HG03060 (cell line): ENCODE measurements at regions not wholly inside any gene's neighbourhood (a gene's known extent, or its start where the extent isn't known, plus 50 kb on each side); places are given as distances from the start of the nearest gene placed in this dataset.
"Not testable (repeated sequence)": the region's sequence is repeated elsewhere in the genome, so short reads cannot be mapped to it uniquely, and the experiment has no call there.

Source experiments
- ATAC-seq: cut with Tn5 transposase; IDR thresholded peaks from one replicate; pipeline ENCODE4 v1.9.1; 2021; ENCODE audit warnings: low read depth, moderate number of reproducible peaks; ENCODE audit not compliant: unreplicated experiment

DNA sequence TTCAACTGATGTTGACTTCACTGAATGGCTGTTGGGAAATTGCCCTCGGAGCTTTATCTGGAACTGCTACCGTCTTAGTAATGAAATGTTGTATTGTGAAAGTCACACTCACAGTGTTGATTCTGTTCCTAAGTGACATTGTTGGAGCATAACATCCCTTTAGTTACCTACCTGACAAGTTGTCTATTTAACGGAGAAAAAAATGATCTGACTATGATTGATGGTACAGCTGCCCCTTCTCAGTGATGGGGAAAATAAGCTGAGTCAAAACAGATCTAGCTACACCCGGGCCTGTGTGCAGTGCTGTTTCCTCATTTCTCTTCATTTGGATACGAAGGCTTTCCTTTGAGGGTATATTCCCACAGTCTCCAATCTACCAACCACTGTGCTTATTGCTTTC lies 472.3 kb upstream of the BRINP3 start:
- no peak for ATAC-seq

GRCh38 chr1:190957565-190957964 lies 479.9 kb upstream of the BRINP3 start:
- ATAC-seq, result no peak

DNA sequence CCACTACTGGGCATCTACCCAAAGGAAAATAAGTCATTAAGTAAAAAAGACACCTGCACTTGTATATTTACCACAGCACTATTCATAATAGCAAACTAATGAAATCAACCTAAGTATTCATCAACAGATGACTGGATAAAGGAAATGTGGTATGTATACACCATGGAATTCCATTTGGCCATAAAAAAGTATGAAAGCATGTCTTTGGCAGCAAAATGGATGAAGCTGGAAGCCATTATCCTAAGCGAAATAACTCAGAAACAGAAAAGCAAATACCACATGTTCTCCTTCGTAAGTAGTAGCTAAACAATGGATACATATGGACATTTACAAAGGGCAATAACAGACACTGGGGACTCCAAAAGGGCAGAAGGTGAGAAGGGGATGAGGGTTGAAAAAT lies 485.7 kb upstream of the BRINP3 start:
- no peak for ATAC-seq

- ATAC-seq, result no peak
These were observed 498.2 kb upstream of the BRINP3 start for GRCh38 chr1:190975827-190976226.

GRCh38 chr1:191002768-191003167 lies 525.1 kb upstream of the BRINP3 start:
- ATAC-seq, result no peak

DNA sequence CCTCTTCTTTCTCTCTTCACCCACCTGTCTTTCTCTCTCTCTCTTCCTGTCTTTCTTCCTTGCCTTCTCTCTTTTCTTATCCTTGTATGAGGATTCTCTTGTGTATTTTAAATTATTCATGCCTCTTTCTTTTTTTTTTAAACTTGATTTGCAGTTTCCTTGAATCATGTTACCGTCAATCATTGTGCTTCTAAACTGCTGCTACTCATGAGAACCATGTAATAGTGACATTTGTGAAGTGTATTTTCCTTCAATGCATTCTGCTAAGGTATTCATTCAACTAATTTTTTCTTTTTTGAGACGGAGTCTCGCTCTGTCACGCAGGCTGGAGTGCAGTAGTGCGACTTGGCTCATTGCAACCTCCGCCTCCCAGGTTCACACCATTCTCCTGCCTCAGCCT lies 539.1 kb upstream of the BRINP3 start:
- no peak for ATAC-seq

DNA sequence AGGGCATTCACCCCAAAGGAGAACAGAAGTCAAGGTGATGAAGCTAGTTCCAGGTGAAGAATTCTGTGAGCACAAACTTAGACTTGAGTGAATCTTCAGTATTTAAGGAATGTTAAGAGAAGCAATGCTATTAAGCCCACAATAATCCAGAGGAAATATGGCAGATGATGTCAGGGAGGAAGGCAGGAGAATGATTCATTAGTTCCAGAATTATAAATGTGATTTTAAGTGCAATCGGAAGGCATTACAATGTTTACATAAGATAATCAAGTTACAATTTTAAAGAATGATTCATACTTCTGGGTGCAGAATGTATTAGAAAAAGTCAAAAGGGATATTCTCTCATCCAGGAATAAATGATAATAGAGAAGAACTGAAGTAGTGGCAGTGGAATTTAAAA lies 545.2 kb upstream of the BRINP3 start:
- ATAC-seq, result no peak

DNA sequence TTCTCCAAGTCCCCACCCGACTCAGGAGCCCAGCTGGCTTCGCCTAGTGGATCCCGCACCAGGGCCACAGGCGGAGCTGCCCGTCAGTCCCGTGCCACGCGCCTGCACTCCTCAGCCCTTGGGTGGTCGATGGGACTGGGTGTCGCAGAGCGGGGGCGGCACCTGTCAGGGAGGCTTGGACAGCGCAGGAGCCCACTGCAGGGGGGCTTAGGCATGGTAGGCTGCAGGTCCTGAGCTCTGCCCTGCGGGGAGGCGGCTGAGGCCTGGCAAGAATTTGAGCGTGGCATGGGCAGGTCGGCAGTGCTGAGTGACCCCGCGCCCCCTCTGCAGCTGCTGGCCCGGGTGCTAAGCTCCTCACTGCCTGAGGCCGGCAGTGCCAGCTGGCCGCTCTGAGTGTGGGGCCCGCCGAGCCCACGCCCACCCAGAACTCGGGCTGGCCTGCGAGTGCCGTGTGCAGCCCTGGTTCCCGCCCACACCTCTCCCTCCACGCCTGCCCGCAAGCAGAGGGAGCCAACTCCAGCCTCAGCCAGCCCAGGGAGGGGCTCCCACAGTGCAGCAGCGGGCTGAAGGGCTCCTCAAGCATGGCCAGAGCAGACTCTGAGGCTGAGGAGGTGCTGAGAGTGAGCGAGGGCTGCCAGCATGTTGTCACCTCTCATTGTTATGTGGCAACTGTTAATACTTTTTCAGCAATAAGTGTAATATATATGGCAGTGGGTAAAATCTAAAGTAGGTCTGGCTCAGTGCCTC lies 548.4 kb upstream of the BRINP3 start:
- ATAC-seq, result no peak

- no peak for ATAC-seq
These were observed 549.2 kb upstream of the BRINP3 start for GRCh38 chr1:191026828-191027227.

GRCh38 chr1:191034132-191034531 lies 556.5 kb upstream of the BRINP3 start:
- no peak for ATAC-seq

GRCh38 chr1:191043066-191043465 lies 565.4 kb upstream of the BRINP3 start:
- ATAC-seq, result no peak

- no peak for ATAC-seq
These were observed 572.1 kb upstream of the BRINP3 start for GRCh38 chr1:191049781-191050180.

GRCh38 chr1:191052888-191053287 lies 575.2 kb upstream of the BRINP3 start:
- ATAC-seq, result no peak

DNA sequence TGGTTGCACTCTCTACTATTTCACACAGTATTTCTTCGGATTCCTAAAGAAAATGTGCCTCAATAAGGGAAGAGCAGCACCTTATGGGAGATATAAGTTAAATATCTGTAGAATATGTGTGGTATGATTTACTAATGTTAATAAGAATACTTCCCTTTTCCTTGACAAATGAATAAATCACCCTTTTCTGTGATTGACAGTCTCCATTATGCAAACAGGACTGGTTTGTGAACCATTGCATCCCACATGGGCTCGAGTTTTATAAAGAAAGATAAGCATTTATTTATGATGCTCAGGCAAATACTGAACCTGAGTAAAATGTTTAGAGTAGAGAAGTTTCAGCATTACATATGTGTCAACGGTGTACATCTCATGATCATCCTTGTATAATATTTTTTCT lies 587.7 kb upstream of the BRINP3 start:
- no peak for ATAC-seq

DNA sequence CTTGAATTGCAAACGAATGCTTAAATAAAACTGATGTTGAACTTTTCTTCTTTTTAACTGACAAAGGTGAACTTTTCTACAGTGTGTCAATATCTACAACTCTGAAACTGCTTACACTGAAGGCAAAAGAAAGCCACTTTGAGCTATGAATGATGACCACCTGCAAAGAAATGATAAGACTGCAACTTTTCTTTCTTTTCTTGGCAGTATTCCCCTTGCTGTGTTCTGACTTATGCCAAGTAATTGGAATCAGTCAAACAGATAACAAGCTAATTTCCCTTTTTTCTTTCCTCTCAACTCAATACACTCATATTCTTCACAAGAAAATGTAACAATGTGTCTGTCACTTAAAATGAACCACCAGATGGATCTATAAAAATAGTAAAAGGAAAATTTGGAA lies 588.1 kb upstream of the BRINP3 start:
- no peak for ATAC-seq

DNA sequence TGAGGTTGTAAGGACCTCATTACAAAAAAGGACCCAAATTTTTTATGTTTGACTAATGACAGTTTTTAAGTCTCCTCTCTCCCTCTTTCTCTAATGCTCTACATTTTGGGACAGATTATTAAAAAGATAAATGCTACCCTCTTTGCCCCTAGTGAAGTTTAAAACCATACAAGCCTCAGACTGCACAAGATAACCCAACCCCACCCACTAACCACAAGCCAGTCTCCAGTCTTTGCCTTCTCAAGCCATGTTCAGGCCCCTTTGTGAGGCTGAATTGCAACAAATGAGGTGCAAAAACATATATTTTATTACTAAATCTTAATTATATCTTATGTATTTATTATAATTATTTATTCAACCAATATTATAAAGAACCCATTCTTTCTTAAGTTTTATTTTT lies 597.2 kb upstream of the BRINP3 start:
- no peak for ATAC-seq

DNA sequence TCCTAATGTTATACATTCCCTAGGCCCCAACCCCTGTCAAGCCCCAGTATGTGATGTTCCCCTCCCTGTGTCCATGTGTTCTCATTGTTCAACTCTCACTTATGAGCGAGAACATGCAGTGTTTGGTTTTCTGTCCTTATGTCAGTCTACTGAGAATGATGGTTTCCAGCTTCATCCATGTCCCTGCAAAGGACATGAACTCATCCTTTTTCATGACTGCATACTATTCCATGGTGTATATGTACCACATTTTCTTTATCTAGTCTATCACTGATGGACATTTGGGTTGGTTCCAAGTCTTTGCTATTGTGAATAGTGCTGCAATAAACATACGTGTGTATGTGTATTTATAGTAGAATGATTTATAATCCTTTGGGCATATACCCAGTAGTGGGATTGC lies 605.4 kb upstream of the BRINP3 start:
- ATAC-seq, result not testable (repeated sequence)

GRCh38 chr1:191085121-191085520 lies 607.5 kb upstream of the BRINP3 start:
- ATAC-seq, result no peak

DNA sequence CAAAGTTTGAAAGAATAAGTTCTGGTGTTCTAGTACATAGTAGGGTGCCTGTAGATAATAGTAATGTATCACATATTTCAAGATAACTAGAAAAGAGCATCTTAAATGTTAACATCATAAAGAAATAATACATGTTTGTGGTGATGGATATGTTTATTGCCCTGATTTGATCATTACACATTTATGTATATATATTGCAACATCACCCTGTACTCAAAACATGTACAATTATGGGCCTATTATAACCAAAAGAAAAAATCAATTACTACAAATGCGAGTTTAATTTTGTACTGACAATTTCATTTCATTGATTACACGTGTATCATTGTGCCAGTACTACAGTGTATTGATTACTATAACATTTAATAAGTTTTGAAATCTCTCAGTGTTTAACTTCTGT lies 609.2 kb upstream of the BRINP3 start:
- no peak for ATAC-seq

- no peak for ATAC-seq
These were observed 618.7 kb upstream of the BRINP3 start for GRCh38 chr1:191096405-191096804.

DNA sequence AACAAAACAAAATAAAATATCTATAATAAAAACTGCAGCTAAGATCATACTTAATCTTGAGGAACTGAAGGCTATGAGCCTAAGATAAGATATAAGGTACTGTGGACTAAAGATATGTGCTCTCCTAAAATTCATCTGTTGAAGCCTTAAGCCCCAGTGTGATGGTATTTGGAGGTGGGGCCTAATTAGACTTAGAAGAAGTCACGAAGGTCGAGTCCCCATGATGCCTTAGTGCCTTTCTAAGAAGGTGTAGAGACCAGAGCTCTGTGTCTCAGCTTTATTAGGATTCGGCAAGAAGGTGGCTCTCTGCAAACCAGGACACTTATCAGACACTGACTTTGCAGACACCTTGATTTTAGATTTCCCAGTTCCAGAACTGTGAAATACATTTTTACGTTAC lies 622.0 kb upstream of the BRINP3 start:
- no peak for ATAC-seq

DNA sequence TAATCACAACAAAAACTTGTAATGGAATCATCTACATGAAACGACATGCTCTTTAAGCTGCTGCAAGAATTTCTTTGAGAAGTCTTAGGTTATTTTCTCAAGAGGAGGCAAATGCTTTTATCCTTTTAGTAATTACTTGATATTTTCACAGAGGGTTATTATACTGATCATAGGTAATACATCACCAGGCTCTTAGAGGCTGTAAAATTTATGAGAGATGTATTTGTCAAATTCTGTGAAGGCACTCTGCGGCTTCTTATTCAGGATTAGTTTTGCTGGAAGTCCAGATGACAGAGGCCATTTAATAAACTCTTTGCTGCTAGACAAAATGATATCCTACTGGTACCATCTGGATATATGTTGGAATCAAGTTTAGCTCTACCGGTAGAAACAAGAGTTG lies 624.3 kb upstream of the BRINP3 start:
- ATAC-seq, result no peak

DNA sequence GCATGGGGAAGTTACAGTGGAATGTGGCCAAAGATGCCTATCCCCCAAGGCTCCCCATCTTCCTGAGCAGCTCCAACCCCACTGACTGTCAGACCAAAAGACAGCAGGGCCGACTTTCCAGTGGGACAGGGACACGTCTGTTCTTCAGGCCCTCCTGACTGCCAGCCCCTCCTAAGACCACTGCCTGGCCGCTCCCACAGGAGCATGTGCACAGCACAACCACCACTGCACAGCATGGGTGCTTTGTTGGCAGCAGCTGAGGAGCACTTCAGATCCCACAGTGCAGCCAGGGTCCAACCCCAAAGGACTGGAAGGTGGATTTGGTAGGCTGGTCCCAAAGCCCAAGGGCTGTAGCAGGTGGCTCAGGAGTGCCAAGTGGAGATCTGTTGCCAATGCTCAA lies 648.3 kb upstream of the BRINP3 start:
- ATAC-seq, result no peak
